ENCODE measurements at regions not wholly inside any gene's neighbourhood (a gene's known extent, or its start where the extent isn't known, plus 50 kb on each side); places are given as distances from the start of the nearest gene placed in this dataset.

DNA sequence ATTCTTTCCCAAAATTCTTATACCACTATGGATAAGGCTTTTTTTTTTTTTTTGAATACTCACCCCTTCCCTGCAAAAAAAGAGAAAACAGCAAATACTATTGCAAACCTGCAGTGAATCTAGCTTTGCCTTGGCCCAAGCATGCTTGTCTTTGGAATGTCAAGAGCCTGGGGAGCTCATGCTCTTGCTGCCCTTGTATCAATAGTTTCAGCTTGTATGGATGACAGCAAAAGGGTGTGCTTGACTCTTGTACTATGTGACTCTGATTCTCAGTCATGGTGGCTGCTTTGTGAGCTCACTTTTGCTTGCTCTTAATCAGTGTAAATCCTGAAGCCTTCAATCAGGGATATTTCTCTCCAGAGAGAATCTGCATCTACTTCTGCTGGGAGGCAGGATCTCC is 149.2 kb downstream of the EMP1 start:
- Histone ChIP-seq H3K4me3 (no peak overlapping the region), H3K27me3 (no peaks in the 10 kb centered on the region), H3K27ac (no peak overlapping the region), H3K9me3 (no peaks in the 10 kb centered on the region), H3K4me1 (no peaks in the 10 kb centered on the region), H3K36me3 (no peaks in the 10 kb centered on the region)
- TF ChIP-seq POLR2A (IDR thresholded peaks at IDR 0.05): no peak
- no peak for TF ChIP-seq POLR2AphosphoS5 (IDR thresholded peaks at IDR 0.05)
- no peak for ATAC-seq

DNA sequence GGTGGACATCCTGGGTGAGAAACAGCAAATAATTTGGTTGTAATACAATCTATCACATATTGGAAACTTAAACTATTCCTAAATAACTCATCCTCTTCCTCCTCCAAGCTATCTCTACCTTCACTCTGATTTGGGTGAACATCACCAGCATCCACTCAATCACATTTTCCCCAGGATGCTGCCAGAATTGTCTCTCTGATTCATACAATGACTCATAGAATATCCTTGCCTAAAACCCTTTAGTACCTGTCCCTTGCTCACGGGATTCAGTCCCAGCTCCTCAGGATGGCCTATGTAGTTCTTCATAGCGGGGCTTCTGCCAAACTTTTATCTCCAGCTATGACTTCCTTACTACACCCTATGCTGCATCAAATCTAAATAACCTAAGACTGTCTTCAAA is 146.8 kb downstream of the EMP1 start:
- Histone ChIP-seq H3K4me1 (no peaks in the 10 kb centered on the region), H3K36me3 (no peaks in the 10 kb centered on the region), H3K9me3 (no peaks in the 10 kb centered on the region), H3K27me3 (no peaks in the 10 kb centered on the region), H3K4me3 (no peak overlapping the region), H3K27ac (no peak overlapping the region)
- ATAC-seq: no peak
- WGBS, 2 donors (ENCODE audit: low coverage in 1 of 2): 62 to 86% methylated on average over 2 of the region's 2 CpGs
- TF ChIP-seq, protein P1, sequence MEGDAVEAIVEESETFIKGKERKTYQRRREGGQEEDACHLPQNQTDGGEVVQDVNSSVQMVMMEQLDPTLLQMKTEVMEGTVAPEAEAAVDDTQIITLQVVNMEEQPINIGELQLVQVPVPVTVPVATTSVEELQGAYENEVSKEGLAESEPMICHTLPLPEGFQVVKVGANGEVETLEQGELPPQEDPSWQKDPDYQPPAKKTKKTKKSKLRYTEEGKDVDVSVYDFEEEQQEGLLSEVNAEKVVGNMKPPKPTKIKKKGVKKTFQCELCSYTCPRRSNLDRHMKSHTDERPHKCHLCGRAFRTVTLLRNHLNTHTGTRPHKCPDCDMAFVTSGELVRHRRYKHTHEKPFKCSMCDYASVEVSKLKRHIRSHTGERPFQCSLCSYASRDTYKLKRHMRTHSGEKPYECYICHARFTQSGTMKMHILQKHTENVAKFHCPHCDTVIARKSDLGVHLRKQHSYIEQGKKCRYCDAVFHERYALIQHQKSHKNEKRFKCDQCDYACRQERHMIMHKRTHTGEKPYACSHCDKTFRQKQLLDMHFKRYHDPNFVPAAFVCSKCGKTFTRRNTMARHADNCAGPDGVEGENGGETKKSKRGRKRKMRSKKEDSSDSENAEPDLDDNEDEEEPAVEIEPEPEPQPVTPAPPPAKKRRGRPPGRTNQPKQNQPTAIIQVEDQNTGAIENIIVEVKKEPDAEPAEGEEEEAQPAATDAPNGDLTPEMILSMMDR (IDR thresholded peaks at IDR 0.05): no peak
- TF ChIP-seq POLR2AphosphoS5 (IDR thresholded peaks at IDR 0.05) (no peak), POLR2A (IDR thresholded peaks at IDR 0.05) (no peak), EP300 (IDR thresholded peaks at IDR 0.05) (no peak)

DNA sequence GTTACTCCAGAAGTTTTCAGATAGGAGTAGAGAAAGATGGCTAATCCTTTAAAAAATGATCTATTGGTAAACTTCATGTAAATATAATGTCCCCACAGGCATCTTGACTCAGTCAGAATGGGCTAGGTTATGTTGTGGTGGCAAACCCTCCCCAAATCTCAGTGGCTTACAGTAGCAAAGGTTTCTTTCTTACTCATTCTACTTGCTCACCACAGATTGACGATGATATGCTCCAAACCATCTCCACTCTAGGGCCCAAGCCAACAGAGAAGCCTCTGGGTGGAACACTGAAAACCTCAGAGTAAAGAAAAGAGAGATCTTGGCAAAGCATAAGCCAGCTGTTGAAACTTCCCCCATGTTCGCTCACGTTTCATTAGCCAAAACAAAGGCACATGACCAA is 146.4 kb downstream of the EMP1 start:
- Histone ChIP-seq H3K27me3 (no peaks in the 10 kb centered on the region), H3K4me3 (no peak overlapping the region), H3K4me1 (no peaks in the 10 kb centered on the region), H3K9me3 (no peaks in the 10 kb centered on the region), H3K36me3 (no peaks in the 10 kb centered on the region), H3K27ac (no peak overlapping the region)
- 43 to 88% methylated on average over 3 of the region's 3 CpGs for WGBS, 2 donors (ENCODE audit: low coverage in 1 of 2)
- ATAC-seq: no peak
- TF ChIP-seq POLR2A (IDR thresholded peaks at IDR 0.05) (no peak), EP300 (IDR thresholded peaks at IDR 0.05) (no peak), POLR2AphosphoS5 (IDR thresholded peaks at IDR 0.05) (no peak)
- TF ChIP-seq, protein P1 (IDR thresholded peaks at IDR 0.05): no peak

DNA sequence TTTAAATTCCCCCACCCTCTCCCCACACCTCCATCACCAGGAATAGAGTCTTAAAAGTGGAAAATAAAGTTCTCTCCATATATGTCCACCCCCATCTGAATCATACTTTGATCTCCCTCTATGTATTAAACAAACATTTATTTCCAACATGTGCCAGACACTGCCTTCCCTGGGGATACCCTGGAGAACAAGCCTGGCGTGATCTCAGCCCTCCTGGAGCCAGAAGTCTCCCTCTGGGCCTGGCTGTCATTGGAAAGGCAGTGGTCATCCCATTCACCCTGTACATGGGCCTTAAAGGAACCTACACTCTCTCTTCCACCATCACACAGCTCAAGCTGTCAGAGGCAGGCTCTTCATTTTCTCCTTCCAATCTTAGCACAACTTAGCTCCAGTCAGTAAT is 143.6 kb downstream of the EMP1 start:
- TF ChIP-seq POLR2AphosphoS5 (IDR thresholded peaks at IDR 0.05) (no peak), POLR2A (IDR thresholded peaks at IDR 0.05) (no peak), EP300 (IDR thresholded peaks at IDR 0.05) (no peak)
- TF ChIP-seq, protein P1 (IDR thresholded peaks at IDR 0.05): no peak
- H3K9me3 ChIP-seq: no peaks in the 10 kb centered on the region
- no peaks in the 10 kb centered on the region for H3K27me3 ChIP-seq
- no peaks in the 10 kb centered on the region for H3K36me3 ChIP-seq
- H3K27ac ChIP-seq: no peak overlapping the region
- 43 to 57% methylated on average over 1 of the region's 1 CpG for WGBS, 2 donors (ENCODE audit: low coverage in 1 of 2)
- H3K4me1 ChIP-seq: no peaks in the 10 kb centered on the region
- no peak overlapping the region for H3K4me3 ChIP-seq
- ATAC-seq: no peak

DNA sequence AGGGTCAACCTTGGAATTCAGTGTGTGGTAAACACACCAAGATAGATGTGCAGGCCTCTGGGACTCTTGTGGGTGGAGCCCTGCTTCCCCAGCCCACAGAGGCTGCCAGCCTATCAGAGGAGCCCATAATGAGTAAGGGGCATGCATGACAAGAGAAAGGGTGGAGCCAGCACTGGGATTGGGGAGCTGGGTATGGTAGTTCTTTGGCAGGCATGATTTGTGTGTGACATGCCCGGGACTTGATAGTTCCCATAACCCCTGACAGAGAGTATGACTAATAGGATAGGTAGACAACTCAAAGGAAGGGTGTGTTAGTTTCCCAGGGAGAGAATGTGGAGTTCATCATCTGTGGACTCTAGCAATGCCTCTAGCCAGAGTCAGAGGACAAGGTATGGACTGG is 143.0 kb downstream of the EMP1 start:
- H3K27me3 ChIP-seq: no peaks in the 10 kb centered on the region
- H3K9me3 ChIP-seq: no peaks in the 10 kb centered on the region
- no peaks in the 10 kb centered on the region for H3K4me1 ChIP-seq
- ATAC-seq: no peak
- TF ChIP-seq, protein P1 (IDR thresholded peaks at IDR 0.05): no peak
- no peaks in the 10 kb centered on the region for H3K36me3 ChIP-seq
- no peak overlapping the region for H3K4me3 ChIP-seq
- no peak overlapping the region for H3K27ac ChIP-seq
- WGBS, 2 donors (ENCODE audit: low coverage in 1 of 2): 67 to 100% methylated on average over 1 of the region's 1 CpG

DNA sequence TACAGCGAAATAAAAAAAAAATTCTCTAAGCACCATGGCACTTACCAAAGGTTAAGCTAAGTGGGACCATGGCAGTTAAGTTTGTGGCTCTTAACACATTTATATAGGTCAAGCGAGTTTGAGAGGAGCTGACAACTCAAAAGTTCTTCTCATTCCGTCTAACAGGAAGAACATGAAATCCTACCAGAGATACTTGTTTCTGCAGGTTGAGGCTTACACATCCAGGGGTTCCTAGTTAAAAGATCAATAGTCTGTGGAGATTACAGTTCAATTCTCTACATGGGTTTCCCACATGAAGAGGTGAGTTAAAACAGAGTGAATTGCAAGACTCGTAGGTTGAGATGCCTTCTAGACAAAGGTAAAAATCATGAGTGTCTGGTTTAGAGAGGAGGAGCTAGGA is 142.6 kb downstream of the EMP1 start:
- WGBS, 2 donors (ENCODE audit: low coverage in 1 of 2): 90 to 96% methylated on average over 4 of the region's 4 CpGs
- TF ChIP-seq, protein P1 (IDR thresholded peaks at IDR 0.05): no peak
- TF ChIP-seq EP300 (IDR thresholded peaks at IDR 0.05): no peak
- no peak overlapping the region for H3K4me3 ChIP-seq
- no peaks in the 10 kb centered on the region for H3K9me3 ChIP-seq
- H3K4me1 ChIP-seq: no peaks in the 10 kb centered on the region
- H3K27ac ChIP-seq: no peak overlapping the region
- no peak for ATAC-seq
- no peaks in the 10 kb centered on the region for H3K27me3 ChIP-seq
- H3K36me3 ChIP-seq: no peaks in the 10 kb centered on the region
